ENCODE measurements at regions not wholly inside any gene's neighbourhood (a gene's known extent, or its start where the extent isn't known, plus 50 kb on each side); places are given as distances from the start of the nearest gene placed in this dataset.
A peak's percentile ranks its signal among the peaks of the same experiment; 100 is the strongest.
"Not testable (repeated sequence)": the region's sequence is repeated elsewhere in the genome, so short reads cannot be mapped to it uniquely, and the experiment has no call there.

- no peak for DNase-seq
Measured at GRCh38 chr4:159673221-159673620, 570.3 kb downstream of the RAPGEF2 start.

- no peak for DNase-seq
Measured at GRCh38 chr4:159674241-159674640, 571.4 kb downstream of the RAPGEF2 start.

DNA sequence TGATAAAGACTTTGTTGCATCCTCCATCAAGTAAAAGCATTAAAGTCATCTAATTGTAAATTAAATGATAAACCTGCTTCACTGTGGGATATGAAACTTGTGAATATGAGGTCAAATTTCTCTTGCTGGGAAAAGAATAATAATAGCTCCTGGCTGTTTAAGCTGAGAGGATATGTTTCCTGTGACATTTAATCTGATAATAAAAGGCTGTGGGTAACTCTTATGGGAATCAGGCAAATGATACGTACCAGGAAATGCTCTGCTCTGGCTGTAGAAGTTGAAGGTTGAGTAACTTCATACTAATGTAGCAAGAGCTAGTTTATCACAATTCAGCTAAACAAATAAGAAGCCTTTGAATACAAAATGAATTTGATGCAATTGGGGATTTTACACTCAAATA lies 574.6 kb downstream of the RAPGEF2 start:
- DNase-seq, result no peak

DNA sequence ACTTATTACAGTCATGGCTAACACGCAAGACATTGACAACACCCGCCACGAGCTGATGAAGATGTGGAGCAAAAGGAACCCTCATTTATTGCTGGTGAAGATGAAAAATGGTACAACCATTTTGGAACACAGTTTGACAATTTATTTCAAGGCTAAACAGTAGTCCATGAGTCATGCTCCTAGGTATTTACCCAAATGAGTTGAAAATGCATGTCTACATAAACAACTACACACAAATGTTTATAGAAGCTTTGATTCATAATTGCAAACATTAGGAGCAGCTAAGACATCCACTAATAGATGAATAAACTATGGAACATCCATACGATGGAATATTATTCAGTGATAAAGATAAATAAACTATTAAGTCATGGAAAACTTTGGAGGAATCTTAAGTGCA lies 580.1 kb downstream of the RAPGEF2 start:
- no peak for DNase-seq

- DNase-seq, result no peak
Measured at GRCh38 chr4:159684061-159684460, 581.2 kb downstream of the RAPGEF2 start.

GRCh38 chr4:159685340-159686092 lies 582.6 kb downstream of the RAPGEF2 start:
- no peak for DNase-seq

DNA sequence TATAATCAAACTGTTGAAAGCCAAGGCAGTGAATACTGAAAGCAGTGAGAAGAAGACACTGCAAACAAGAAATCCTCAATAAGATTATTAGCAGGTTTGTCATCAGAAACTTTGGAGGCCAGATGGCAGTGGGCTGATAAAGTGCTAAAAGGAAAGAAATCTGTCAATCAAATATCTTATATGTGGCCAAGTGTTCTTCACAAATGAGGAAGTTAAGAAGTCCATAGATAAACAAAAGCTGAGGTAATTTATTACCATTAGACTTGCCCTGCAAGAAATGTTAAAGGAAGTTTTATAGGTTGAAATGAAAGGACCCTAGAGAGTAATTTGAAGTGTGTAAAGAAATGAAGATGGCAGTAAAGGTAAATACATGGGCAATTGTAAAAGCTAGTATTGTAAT lies 586.6 kb downstream of the RAPGEF2 start:
- DNase-seq, result no peak

DNA sequence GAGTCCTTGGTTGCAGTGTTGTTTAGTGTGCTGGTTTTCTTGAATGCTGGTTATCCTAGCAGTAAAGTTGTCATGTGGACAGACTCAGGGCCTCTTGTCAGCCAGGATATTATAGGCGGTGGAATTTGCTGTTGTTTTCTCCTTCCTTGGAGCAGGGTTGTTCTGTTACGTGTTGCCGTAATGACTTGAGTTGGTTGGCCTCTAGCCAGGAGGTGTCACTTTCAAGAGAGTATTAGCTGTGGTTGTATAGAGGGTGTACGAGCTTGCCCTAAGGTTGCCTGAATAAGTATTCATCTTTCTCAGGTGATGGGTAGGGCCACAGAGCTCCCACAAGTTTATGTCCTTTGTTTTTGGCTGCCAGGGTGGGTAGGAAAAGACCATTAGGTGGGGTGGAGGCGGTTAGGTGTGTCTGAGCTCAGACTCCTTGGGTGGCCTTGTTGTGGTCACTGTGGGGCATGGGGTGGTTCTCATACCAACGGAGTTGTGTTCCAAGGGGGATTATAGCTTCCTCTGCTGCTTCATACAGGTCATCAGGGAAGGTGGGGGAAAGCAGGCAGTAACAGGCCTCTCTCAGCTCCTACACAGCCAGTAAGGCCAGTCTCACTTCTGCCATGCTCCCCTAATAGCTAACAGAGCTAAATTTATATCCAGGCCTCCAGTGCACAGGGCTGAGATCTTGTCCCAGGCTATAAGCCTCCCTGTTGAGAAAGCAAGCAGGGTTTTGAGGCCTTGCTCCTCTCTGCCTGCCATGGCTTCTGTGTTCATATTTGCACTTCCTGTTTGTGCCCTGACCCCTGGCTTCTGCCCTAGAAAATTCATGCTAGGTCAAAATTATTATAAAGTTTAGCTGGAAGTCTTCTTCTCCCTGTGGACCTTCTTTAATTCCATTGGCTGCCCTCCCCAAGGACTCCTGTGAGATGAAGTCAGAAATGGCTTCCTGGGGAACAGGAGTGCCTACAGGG lies 594.7 kb downstream of the RAPGEF2 start:
- DNase-seq, result no peak

DNA sequence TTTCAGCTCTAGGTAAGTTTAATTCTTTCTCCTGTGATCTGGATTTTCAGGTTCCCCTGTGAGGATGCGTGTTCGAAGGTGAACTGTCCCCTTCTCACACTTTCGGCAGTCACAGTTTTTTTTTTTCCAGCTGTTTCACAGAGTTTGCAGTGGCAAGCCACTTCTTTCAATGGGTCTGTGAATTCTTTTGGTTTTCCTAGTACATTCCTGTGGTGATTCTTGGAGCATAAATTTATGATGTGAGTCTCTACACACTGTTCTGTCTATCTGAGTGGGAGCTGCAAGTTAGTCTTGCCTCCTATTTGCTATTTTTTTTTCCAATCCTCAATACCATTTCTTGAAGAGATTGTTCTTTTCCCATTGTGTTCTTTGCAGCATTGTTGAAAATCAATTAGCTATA lies 595.5 kb downstream of the RAPGEF2 start:
- DNase-seq, result no peak

DNA sequence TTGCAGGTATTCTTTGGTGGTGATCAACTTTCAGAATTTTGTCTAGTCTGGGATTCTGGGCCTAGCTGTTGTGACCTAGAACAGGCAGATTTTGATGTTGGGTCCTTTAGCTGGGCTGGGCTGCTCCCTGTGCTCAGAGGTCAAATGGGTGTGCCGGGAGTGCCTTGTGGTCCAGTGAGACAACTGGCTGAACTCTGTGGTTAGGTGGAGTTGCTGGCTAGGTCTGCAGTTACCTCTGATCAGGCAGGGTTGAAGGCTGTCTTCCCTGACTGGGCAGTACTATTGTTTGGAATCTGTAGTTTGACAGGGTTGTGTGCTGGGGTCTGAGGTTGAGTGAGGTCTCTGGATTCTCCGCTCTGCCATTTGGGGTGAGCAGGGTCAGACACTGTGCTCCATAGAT lies 599.3 kb downstream of the RAPGEF2 start:
- DNase-seq, result no peak

- DNase-seq, result peak; percentile 70
Measured at GRCh38 chr4:159705334-159705733, 602.5 kb downstream of the RAPGEF2 start.

DNA sequence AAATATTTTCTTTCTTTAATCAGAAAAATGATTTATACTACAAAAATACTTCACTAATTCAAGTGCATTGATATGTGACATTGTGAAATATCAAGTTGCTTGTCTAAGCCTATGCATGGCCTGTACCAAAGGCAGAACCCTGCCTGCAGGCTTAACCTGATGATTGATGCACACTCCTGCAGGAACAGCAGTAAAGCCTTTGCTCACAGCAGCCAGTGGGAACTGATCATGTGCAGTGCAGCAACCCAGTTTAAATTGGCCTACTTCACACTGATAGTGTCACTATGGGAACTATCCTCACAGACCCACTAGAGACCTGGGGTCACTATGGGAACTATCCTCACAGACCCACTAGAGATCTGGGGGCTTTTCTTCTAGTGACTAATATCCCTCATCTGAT lies 603.8 kb downstream of the RAPGEF2 start:
- DNase-seq, result peak; percentile 3

- DNase-seq, result not testable (repeated sequence)
Measured at GRCh38 chr4:159715180-159715579, 612.3 kb downstream of the RAPGEF2 start.

- no peak for DNase-seq
Measured at GRCh38 chr4:159719531-159719930, 616.7 kb downstream of the RAPGEF2 start.

- DNase-seq, result no peak
Measured at GRCh38 chr4:159722052-159722451, 619.2 kb downstream of the RAPGEF2 start.

GRCh38 chr4:159722918-159723317 lies 620.0 kb downstream of the RAPGEF2 start:
- no peak for DNase-seq

GRCh38 chr4:159723341-159724048 lies 620.6 kb downstream of the RAPGEF2 start:
- DNase-seq, result no peak

DNA sequence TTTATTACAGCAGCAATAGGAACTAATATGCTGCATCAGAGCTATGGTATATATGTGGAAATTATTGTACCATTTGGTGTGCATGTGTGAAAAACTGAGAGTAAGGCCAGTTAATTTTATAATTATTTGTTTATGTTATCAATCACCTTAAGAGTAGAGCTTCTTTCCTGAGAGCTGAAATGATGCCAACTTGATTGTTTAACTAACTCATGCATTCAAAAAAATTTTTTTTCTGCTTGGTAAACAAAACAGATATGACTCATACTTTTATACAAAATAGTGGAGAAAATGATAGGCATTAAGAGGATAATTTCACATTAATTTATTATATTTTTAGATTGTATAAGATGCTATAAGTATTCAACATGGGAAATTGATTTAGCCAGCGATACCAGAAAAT lies 622.7 kb downstream of the RAPGEF2 start:
- DNase-seq, result no peak

- DNase-seq, result no peak
Measured at GRCh38 chr4:159735281-159736207, 632.7 kb downstream of the RAPGEF2 start.

DNA sequence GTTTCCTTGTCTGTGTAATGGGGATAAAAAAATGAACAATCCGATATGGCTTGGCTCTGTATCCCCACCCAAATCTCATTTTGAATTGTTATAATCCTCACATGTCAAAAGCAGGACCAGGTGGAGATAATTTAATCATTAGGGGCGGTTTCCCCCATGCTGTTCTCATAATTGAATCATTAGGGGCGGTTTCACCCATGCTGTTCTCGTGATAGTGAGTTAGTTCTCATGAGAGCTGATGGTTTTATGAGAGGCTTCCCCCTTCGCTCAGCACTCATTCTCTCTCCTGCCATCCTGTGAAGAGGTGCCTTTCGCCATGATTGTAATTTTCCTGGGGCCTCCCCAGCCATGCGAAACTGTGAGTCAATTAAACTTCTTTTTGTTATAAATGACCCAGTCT lies 633.5 kb downstream of the RAPGEF2 start:
- peak; percentile 16 for DNase-seq

- DNase-seq, result no peak
Measured at GRCh38 chr4:159743971-159744370, 641.1 kb downstream of the RAPGEF2 start.

GRCh38 chr4:159747983-159748382 lies 645.1 kb downstream of the RAPGEF2 start:
- no peak for DNase-seq
